Stimulated activated CD4-positive, alpha-beta T cell treated with anti-CD3 and anti-CD28 coated beads, Interleukin-4, amount 100 ng/mL, for 1 hour (primary cell): ENCODE measurements at regions not wholly inside any gene's neighbourhood (a gene's known extent, or its start where the extent isn't known, plus 50 kb on each side); places are given as distances from the start of the nearest gene placed in this dataset.

ENCODE experiments used
- DNase-seq: peaks from one replicate; pipeline ENCODE4 v3.0.0-alpha.2; 2020

- no peak for DNase-seq
Observed at GRCh38 chr9:126127591-126127990, 199.0 kb upstream of the MVB12B start.

- no peak for DNase-seq
Observed at GRCh38 chr9:126128494-126129142, 198.0 kb upstream of the MVB12B start.

DNA sequence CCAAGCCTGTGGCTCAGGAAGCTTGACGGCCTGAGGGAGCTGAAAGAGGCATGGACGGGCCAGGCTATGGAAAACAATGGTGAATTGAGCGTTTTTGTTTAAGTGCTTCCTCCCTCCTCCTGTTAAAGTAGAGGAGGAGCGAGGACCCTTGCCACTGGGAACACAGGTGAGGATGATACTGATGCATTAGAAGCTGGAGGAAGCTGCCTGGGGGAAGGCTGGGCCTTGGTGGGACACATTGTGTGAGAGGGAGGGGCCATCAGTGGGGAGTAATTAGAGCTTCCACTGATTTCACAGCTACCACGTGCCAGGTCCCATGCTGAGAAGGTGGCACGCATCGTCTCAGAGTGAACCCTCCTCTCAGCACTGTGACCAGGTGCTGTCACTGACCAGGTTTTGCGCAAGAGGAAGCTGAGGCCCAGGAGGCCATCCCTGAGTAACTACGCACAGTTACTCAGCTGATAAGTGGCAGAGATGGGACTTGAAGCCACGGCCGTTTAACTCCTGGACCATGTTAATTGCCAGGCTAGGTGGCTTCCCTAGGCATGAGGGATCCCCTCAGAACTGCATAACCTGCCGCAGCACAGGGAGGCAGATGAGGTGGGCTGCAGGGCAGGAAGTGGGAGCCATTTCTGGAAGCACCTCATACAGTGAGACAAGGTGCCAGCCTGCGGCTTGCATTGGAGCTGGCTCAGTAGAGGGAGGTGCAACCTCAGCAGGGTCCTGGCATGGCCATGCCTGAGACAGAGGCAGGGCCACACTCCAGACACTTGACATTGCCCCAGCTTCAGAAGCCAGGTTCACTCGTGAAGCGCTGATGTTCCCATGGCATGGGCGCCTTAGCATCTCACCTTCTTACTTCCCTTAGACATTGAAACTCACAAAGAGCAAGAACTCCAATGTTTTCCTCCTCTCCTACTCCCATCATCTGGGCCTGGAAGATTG is 195.3 kb upstream of the MVB12B start:
- no peak for DNase-seq

DNA sequence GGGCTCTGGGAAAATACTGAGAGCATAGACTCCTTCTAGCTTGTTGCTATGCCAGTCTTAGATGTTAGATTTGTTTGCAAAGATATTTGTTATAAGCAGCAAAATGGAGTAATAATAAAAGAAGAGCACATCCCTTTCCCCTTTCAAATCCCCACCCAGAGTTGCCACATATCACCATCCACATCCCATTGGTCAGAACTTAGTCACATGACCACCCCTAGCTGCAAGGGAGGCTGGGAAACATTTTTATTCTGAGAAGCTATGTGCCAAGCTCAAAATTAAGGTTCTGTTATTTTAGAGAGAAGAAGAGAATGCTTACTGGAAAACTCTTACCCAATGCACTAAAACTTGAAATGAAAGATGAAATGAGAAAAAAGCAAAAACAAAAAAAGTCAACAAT is 193.9 kb upstream of the MVB12B start:
- DNase-seq: no peak

DNA sequence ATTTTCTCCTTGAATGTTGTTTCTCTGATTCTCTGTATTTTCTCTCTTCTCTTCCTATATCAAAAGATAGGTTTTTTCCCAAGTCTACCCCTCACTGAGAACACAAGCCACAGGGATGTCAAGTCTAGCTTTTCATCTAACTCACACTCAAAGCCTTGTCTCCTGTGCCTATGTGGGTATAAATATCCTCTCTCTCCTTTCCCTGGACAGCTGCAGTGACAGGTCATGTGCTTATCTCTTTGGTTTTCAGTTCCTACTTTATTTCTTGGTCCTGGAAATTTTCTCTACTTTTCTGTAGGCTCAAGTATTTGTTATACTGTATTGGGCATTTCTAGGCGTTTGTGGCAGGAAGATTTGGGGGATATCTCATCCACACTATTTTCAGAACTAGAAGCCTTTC is 182.4 kb upstream of the MVB12B start:
- DNase-seq: no peak

DNA sequence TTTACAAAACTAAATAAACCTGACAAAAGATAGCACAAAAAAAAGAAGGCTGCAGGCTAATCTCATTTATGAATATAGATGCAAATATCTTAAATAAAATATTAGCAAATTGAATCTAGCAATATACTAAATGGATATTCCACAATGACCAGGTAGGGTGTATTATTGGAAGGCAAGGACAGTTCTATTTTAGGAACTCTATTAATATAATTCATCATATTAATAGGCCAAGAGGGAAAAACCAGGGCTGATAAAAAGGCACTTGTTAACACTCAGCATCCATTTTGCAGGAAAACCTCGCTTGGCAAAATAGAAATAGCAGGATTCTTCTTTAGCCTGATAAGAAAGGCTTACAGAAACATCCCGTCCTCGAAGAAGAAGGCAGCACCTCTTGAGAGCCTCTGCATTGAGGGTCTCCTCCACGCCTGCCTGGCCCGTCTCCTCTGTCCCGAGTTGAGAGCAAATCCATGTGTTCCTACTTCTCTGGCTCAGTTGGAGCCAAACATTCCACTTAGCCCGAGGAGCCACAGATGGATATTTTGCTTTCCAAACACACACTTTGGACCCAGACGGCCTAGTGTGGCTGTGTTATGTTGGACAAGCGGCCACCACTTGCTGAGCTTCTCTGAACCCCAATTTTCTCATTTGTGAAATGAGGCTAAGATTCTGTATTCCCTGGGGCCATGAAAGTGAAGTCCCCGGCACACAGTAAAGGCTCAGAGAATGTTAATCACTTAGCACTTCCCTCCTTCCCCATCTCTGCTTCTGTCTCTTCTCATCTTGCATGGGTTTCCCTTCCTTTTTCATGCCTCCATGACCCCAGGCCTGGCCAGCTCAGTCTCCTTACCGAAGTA is 181.8 kb upstream of the MVB12B start:
- DNase-seq: no peak

DNA sequence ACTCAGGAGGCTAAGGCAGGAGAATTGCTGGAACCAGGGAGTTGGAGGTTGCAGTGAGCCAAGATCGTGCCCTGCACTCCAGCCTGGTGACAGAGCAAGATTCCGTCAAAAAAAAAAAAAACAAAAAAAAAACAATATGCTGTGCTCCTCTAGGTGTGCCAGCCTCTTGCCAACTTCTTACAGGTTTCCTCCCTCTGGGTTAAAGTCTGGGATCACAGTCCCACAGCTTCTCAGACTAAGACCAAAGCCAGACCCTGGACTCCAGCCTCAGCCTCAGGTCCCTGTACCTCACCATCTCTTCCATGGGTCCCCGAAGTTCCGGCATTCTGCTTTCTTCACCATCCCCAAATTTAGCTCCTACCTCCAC is 180.8 kb upstream of the MVB12B start:
- no peak for DNase-seq

DNA sequence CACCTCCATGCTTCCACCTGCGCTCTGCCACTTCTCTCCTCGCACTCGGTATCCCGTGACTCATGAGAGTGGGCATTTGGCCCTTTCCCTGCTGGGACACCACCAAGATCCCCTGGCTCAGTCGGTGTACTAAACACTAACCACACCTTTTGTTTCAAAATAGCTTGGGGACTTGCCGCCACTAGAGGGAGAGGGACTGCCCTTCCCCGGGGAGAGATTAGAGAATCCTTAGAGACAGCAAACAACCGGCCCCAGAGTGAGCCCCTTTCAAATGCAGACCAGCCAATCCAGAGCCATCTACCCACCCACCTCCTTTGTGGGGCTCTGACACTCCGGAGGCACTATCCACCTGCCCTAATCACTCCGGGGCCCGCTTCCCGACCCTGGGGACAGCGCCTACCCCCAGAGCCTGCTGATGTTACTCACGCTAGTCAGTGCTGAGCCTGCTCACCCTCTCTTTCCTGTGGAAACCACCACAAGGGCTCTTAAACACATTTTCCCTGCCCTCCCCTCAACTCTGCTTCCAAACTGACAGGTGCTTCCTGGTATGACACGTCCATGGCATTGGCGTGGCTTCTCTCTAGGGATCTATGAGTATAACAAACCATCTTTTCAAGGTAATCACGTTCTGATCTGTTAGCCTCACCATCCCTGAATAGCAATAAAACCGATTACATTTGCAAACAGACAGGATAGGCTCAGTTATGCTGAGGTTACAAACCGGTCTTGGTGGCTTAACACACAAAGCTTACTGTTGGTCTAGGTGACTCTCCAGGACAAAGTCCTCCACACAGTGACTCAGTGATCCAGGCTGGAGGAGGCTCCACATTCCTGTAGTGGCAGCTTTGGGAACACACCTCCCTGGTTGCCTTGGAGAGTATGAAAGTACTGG is 180.1 kb upstream of the MVB12B start:
- DNase-seq: peak; percentile 15

GRCh38 chr9:126147186-126147935 is 179.3 kb upstream of the MVB12B start:
- DNase-seq: no peak

- DNase-seq: no peak
Observed at GRCh38 chr9:126147936-126148870, 178.4 kb upstream of the MVB12B start.

GRCh38 chr9:126148994-126149393 is 177.6 kb upstream of the MVB12B start:
- no peak for DNase-seq

DNA sequence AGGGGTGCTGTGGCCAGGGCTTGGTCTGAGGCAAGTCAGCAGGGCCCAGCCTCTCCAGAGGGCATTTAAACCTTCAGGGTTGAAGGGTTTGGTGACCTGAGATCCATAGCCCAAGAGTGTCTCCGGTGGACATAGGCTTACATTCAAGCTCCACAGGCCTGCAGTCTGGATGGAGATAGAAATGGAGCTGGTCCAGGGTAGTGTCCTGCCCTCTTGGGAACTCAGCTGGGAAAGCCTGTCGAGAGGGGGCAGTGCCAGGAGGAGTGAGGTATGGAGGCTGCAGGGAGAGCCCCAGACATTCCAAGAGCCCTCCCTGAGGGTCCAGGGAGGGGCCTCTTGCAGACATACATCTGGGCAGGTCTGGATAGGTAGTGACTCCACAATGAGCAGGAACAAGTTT is 177.0 kb upstream of the MVB12B start:
- DNase-seq: no peak

- DNase-seq: no peak
Observed at GRCh38 chr9:126150411-126151030, 176.1 kb upstream of the MVB12B start.

DNA sequence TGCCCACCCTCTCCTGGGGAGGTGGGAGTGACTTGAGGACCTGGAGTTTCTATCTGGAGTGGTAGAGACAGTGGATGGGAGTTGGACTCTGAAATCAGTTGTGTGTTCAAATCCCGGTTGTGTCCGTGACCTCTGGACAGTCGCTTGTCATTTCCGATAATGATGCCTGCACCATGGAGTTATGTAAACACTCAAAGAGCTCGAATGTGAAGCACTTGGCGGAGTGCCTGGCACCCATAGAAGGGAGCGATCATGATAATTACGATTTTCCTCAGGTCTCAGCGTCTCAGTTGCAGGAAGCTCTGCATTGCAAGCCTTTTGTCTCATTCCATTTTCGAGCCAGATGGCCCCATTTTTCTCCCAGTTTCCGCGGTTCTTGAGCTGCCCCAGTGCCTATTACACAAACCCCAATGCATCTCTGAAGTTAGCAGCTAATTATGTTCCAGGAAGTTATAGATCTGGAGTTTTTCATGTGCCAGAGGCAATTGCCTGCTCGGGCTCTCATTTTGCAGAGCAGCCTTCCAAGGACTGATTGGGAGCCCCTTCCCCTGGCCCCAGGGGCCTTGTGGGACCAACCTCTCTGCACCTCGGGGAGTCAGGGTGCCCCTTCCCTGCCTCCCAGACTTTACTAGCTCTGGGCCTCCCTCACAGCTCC is 175.5 kb upstream of the MVB12B start:
- DNase-seq: no peak

GRCh38 chr9:126151686-126152134 is 174.9 kb upstream of the MVB12B start:
- no peak for DNase-seq

DNA sequence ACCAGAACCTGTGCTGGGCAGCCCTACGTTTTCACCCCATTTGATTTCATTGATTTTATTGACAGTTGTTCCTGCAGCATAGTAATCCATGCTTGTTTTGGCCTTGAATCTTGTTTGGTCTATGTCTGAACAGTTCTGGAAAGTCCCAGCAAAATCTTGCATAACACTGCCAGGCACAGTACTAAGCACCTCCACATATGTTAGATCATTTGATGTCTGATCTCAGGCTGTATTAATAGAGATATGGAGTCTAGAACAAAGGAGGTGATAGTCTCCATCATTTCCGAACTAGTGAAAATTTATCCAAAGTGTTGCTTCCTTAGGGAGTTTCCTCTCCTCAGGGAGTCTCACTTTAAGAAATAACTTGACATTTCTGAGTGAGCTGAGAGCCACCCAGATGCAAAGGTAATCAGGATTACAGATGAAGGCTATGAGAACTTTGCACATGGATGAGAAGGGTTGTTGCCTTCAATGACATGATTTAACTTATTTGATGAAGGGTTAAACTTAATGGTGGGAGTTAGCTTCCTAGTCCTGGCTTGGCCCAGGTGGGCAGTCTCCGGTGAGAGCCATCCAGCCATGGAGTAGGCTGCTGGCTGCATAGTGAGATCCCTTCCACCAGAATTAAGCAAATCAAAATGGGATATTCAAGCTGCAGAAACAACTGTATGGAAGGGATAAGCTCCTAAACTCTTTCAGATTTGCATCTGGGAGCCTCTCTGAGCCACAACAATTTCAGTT is 173.8 kb upstream of the MVB12B start:
- DNase-seq: no peak

DNA sequence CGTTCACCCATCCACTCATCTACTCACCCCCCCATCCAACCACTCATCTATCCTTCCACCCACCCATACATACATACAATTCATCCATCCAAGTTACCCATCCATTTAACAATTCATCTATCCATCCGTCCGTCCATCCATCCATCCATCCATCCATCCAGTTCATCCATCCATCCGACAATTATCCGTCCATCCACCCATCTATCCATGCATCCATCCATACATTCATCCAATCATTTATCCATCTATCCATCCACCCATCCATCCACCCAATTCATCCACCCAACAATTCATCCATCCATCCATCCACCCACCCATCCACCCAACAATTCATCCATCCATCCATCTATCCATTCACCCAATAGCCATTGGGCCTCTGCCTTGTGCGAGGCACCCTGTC is 173.2 kb upstream of the MVB12B start:
- no peak for DNase-seq

- no peak for DNase-seq
Observed at GRCh38 chr9:126154182-126154827, 172.3 kb upstream of the MVB12B start.
